ENCODE measurements at regions not wholly inside any gene's neighbourhood (a gene's known extent, or its start where the extent isn't known, plus 50 kb on each side); places are given as distances from the start of the nearest gene placed in this dataset.

DNA sequence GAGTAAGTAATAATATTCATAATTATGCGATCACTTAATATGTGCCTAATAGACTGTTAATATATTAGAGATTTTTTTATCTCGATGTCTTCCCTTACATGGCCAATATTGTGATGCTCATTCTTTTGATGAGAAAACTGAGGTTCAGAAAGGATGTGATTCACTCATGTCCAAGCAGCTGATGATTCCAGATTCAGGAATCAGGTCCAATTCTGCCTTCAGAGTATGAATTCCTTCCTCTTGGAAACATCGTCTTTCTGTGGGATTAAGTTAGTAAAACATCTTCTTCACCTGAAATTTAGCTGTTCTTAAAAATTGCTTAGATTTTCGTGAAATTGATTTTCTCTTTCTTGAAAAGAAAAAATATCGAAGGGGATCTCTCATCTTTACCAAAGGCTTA, 242.5 kb upstream of the RFX3 start:
- no peak overlapping the region for H3K4me3 ChIP-seq (ENCODE audit: low read length, poor library complexity, severe bottlenecking)
- H4K20me1 ChIP-seq (ENCODE audit: insufficient read depth, low read length, poor library complexity, severe bottlenecking) = no peaks in the 10 kb centered on the region
- no peaks in the 10 kb centered on the region for H3K9me2 ChIP-seq (replicated peaks; ENCODE audit: low read depth, low read length)
- no peaks in the 10 kb centered on the region for H3K36me3 ChIP-seq (ENCODE audit: insufficient read depth, low read length)
- TF ChIP-seq, protein P1, sequence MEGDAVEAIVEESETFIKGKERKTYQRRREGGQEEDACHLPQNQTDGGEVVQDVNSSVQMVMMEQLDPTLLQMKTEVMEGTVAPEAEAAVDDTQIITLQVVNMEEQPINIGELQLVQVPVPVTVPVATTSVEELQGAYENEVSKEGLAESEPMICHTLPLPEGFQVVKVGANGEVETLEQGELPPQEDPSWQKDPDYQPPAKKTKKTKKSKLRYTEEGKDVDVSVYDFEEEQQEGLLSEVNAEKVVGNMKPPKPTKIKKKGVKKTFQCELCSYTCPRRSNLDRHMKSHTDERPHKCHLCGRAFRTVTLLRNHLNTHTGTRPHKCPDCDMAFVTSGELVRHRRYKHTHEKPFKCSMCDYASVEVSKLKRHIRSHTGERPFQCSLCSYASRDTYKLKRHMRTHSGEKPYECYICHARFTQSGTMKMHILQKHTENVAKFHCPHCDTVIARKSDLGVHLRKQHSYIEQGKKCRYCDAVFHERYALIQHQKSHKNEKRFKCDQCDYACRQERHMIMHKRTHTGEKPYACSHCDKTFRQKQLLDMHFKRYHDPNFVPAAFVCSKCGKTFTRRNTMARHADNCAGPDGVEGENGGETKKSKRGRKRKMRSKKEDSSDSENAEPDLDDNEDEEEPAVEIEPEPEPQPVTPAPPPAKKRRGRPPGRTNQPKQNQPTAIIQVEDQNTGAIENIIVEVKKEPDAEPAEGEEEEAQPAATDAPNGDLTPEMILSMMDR (conservative IDR thresholded peaks at IDR 0.05; ENCODE audit: low read length) = no peak
- TF ChIP-seq EZH2phosphoT487 (IDR thresholded peaks at IDR 0.05; ENCODE audit: borderline replicate concordance) = no peak
- H3K4me2 ChIP-seq (ENCODE audit: low read depth, low read length, poor library complexity, severe bottlenecking) = no peak overlapping the region
- H3K27me3 ChIP-seq (ENCODE audit: insufficient read depth, low read length, poor library complexity, severe bottlenecking) = no peaks in the 10 kb centered on the region
- H3K79me2 ChIP-seq (ENCODE audit: insufficient read depth, low read length) = no peaks in the 10 kb centered on the region
- no peaks in the 10 kb centered on the region for H3K9me3 ChIP-seq (ENCODE audit: insufficient read depth, low read depth, low read length)
- H3K4me1 ChIP-seq (ENCODE audit: insufficient read depth, low read length, poor library complexity, severe bottlenecking) = no peaks in the 10 kb centered on the region
- no peak overlapping the region for H2AFZ ChIP-seq (ENCODE audit: low read length)
- H3K9ac ChIP-seq (ENCODE audit: low read depth, low read length, poor library complexity, severe bottlenecking) = no peak overlapping the region
- no peaks in the 10 kb centered on the region for H3F3A ChIP-seq (ENCODE audit: low read depth)

- no peaks in the 10 kb centered on the region for H4K20me1 ChIP-seq (ENCODE audit: insufficient read depth, low read length, poor library complexity, severe bottlenecking)
- no peak overlapping the region for H2AFZ ChIP-seq (ENCODE audit: low read length)
- H3K4me2 ChIP-seq (ENCODE audit: low read depth, low read length, poor library complexity, severe bottlenecking) = no peak overlapping the region
- H3K27me3 ChIP-seq (ENCODE audit: insufficient read depth, low read length, poor library complexity, severe bottlenecking) = no peaks in the 10 kb centered on the region
- H3K9ac ChIP-seq (ENCODE audit: low read depth, low read length, poor library complexity, severe bottlenecking) = no peak overlapping the region
- no peaks in the 10 kb centered on the region for H3K36me3 ChIP-seq (ENCODE audit: insufficient read depth, low read length)
- H3K9me3 ChIP-seq (ENCODE audit: insufficient read depth, low read depth, low read length) = no peaks in the 10 kb centered on the region
- peaks cover 18% of the 10 kb centered on the region for H3K4me1 ChIP-seq (ENCODE audit: insufficient read depth, low read length, poor library complexity, severe bottlenecking)
- TF ChIP-seq, protein P1 (conservative IDR thresholded peaks at IDR 0.05; ENCODE audit: low read length) = no peak
- TF ChIP-seq EZH2phosphoT487 (IDR thresholded peaks at IDR 0.05; ENCODE audit: borderline replicate concordance) = no peak
- H3K4me3 ChIP-seq (ENCODE audit: low read length, poor library complexity, severe bottlenecking) = no peak overlapping the region
- H3F3A ChIP-seq (ENCODE audit: low read depth) = no peaks in the 10 kb centered on the region
- H3K79me2 ChIP-seq (ENCODE audit: insufficient read depth, low read length) = no peaks in the 10 kb centered on the region
- no peaks in the 10 kb centered on the region for H3K9me2 ChIP-seq (replicated peaks; ENCODE audit: low read depth, low read length)
These were observed 236.3 kb upstream of the RFX3 start for GRCh38 chr9:3762076-3762475.

- H3K9me2 ChIP-seq (replicated peaks; ENCODE audit: low read depth, low read length) = no peaks in the 10 kb centered on the region
These were observed 234.2 kb upstream of the RFX3 start for GRCh38 chr9:3760031-3760430.

More at GRCh38 chr9:3760031-3760430, 234.2 kb upstream of the RFX3 start:
- Histone ChIP-seq H3F3A (ENCODE audit: low read depth) (no peaks in the 10 kb centered on the region), H2AFZ (ENCODE audit: low read length) (no peak overlapping the region), H3K4me2 (ENCODE audit: low read depth, low read length, poor library complexity, severe bottlenecking) (no peak overlapping the region), H3K27me3 (ENCODE audit: insufficient read depth, low read length, poor library complexity, severe bottlenecking) (no peaks in the 10 kb centered on the region), H3K4me1 (ENCODE audit: insufficient read depth, low read length, poor library complexity, severe bottlenecking) (peaks cover 18% of the 10 kb centered on the region), H3K36me3 (ENCODE audit: insufficient read depth, low read length) (no peaks in the 10 kb centered on the region), H3K4me3 (ENCODE audit: low read length, poor library complexity, severe bottlenecking) (no peak overlapping the region), H3K9ac (ENCODE audit: low read depth, low read length, poor library complexity, severe bottlenecking) (no peak overlapping the region), H4K20me1 (ENCODE audit: insufficient read depth, low read length, poor library complexity, severe bottlenecking) (no peaks in the 10 kb centered on the region), H3K79me2 (ENCODE audit: insufficient read depth, low read length) (no peaks in the 10 kb centered on the region), H3K9me3 (ENCODE audit: insufficient read depth, low read depth, low read length) (no peaks in the 10 kb centered on the region)
- TF ChIP-seq EZH2phosphoT487 (IDR thresholded peaks at IDR 0.05; ENCODE audit: borderline replicate concordance) = no peak
- TF ChIP-seq, protein P1 (conservative IDR thresholded peaks at IDR 0.05; ENCODE audit: low read length) = no peak

Data from Loucy (cell line).